NOMO-1 treated with dmso at 0.1 percent for 144 hours (cell line): ENCODE measurements at regions not wholly inside any gene's neighbourhood (a gene's known extent, or its start where the extent isn't known, plus 50 kb on each side); places are given as distances from the start of the nearest gene placed in this dataset.

Source experiments
- DNase-seq: peaks from one replicate; lab custom pipeline; 2025; ENCODE audit not compliant: unreplicated experiment; lab: John Stamatoyannopoulos, UW

DNA sequence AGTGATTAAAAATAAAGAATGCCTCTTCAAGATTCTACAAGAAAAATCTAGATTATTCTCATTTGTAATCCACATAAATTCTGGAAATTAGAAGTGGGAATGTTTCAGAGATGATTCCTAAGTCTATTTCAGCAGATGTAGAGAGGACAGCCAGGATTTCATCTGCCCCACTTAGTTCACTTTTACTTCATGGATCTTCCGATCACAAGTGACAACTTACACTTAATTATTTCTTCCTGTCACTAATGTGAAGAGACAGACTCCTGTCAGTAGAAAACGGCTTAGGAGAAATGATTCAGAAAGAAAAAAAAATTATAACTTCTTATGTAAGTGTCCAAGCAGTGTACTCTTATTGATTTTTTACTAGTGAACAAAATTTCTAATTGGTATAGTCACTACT lies 368.2 kb upstream of the SMIM30 start:
- DNase-seq, result no peak

DNA sequence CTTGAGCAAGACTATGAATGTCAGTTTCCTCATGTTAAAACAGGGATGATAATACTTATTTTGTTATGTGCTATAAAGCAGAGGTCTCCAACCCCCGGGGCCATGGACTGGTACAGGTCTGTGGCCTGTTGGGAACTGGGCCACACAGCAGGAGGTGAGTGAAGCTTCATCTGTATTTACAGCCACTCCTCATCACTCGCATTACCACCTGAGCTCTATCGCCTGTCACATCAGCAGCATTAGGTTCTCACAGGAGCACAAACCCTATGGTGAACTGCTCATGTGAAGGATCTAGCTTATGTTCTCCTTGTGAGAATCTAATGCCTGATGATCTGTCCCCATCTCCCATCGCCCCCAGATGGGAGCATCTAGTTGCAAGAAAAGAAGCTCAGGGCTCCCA lies 365.3 kb upstream of the SMIM30 start:
- no peak for DNase-seq

DNA sequence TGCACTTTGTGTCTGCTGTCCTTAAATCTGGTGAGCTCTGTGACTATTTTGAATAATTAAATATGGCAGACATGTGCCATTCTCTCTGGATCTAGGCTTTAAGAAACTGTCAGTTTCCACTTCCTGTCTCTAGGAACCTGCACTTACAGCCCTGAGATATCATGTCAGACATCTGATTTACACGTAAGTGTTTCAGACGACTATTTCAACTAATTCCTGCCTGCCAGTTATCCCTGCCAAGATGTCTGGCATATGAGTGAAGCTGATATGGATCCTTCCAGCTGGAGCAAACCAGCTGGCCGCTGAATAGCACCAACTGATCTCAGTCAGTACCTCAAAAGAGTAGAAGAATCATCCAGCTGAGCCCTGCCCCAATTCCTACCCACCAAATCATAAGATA lies 362.2 kb upstream of the SMIM30 start:
- DNase-seq, result no peak

DNA sequence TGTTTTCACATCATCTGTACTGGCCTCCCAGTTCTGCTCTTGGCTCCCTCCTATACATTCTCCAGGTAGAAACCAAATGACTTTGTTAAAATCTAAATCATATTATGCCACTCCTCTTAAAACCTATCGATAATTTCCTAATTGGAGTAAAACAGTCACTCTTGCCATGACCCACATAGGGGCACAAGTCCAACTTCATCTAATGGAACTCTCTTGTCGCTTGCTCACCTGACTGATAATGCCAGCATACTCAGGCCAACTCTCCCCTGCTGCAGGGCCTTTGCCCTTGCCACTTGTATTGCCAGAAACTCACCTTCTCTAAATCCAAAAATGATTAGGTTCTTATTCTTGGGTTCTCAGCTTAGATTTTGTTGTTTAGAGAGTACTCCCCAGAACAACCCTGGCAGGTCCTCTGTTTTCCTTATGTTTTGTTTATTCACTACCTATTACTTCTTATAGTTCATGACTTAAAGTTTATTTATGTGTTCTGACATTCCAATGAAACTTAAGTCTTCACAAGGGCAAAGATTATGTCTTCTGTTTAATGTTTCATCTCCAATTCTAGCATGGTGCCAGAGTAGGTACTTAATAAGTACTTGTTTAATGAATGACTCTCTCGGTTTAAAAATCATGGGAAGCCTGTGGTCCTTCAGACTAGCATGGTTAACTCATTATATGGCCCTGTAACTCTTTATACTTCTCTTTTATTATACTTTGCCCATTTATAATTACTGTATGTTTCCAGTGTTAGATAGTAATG lies 345.9 kb upstream of the SMIM30 start:
- DNase-seq, result no peak

DNA sequence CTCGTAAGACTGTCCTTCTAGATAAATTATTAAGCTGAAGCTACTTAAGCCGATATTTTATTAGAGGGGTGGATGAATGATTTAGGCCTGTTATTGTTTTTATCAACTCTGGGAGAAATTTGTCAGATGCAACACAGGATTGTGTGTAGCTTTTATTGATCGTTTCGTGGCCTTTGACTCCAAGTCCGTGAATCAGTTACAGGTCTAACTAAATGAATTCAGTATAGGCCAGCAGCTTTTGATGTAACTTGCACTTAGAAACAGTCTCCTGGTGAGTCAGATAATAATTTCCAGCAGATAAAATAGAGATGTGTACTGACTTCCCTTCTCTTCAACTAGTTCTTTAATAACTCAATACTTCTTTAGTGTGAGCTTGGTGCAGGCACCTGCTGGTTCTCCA lies 341.7 kb upstream of the SMIM30 start:
- DNase-seq, result no peak

DNA sequence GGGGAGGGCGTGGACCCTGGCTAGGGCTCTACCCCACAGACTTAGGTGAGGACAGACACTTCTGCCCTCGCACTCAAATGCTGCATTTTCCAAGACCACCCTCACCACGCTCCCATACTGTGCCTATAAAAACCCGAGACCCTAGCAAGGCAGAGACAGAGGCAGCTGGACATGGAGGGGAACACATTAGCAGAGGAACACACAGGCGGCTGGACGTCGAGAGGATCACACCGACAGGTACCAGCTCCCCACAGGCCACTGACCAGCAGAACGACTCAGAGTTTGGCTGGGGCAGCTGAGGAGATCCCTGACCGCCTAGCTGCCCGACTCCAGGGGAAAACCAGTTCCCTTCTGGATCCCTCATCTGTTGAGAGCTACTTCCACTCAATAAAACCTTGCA lies 338.2 kb upstream of the SMIM30 start:
- no peak for DNase-seq

DNA sequence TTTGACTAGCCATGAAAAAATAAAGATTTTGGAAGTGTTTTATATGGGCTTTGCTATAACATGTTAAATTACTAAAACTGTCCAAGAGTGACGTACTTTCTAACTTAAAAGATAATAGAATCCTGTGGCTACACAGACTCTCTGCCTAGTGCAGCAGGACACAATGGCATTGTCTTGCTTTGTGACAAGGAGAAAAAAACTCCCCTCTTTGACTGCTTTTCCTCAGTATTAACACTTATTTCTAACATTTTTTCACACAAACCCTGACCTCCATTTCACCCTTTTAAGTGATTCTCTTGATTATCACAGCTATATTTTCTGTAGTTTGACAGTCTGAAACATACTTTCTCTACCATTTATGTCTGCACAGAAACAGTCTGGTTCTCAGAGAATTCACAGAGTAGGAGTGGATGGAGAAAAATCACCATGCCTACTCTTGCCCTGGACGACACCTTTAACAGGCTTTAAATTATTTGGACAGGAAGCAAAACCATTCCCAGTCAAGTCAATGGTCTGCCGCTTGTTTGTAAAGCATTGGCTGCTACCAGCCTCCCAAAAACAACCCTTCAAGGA lies 336.3 kb upstream of the SMIM30 start:
- DNase-seq, result no peak

DNA sequence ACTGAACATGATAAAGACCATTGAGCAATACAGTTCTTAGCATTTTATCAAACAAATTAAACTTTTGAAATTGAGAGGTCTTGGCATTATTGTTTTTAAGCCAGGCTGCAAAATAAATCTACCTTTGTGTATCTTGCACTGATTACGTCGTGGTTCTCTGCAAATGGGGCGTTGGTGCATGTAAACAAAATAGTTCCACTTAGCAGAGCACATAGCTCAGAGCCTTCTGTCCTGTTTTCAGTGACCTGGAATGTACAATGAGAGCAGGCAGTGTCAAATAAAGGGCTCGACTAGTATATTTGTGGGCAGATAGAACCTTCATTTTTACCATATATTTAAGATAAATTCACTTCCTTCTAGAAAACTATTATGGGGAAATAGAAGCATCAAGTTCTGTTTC lies 333.9 kb upstream of the SMIM30 start:
- no peak for DNase-seq

DNA sequence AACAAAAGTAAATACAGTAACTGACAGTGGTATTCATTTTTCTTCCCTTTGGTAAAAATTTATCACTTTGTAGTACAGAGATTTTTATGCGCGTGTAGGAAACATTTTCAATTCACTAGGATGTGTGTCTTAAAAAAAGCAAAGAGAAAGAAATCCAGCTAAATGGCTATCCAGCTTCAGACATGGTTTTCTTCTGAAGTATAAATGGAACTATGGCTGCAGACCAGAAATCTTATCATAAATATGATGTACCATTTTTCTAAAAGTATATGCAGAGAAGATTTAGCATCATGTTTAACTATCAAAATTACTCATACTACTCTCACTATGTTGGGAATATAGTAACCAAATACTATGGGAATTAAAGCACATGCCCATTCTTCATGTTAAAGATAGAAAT lies 328.4 kb upstream of the SMIM30 start:
- DNase-seq, result no peak

DNA sequence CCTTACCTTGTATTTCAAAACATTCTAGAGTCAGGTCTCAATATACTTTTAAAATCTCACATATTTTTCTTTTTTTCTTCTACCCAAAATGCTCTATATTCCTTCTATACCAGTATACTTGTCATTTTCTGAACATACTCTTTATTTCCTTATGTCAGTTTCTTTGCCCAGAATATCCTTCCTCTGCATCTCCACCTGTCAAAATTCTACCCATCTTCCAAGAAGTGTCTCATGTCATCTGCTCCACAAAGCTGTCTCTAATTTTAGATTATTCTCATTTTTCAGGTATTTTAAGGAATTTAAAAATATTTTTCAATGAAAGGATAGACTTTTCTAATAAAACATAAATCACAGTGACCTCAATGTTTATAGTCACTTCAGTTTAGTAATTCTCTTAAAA lies 328.0 kb upstream of the SMIM30 start:
- no peak for DNase-seq

DNA sequence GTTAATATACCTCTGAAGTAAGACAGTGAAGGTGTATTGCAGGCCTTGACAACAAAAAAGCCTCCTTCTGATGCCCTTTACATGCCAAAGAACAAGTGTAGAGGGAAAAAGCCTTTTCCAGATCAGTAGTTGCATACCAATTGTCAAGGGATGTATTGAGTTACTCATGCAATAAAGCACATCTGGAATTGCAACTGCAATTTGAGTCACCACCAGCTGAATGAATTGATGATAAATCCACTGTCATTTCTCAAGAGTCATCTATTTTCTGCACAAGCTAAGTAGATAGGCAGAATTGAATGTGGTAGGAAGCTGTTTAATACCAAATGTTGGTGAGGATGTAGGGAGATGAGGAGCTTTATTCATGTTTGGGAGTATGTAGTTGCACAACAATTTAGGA lies 325.9 kb upstream of the SMIM30 start:
- DNase-seq, result no peak

DNA sequence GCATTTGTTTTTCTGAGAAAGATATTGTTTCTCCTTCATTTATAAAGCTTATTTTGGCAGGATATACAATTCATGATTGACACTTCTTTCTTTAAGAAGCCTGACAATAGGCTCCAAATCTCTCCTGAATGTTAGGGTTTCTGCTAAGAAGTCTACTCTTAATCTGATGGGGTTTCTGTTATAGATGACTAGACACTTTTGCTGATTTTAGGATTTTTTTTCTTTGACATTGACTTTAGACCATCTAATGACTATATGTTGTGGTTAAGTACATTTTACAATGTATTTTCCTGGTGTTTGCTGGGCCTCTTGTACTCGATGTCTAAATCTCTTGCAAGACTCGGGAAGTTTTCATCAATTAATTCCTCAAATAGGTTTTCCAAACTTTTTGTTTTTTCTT lies 321.8 kb upstream of the SMIM30 start:
- no peak for DNase-seq

DNA sequence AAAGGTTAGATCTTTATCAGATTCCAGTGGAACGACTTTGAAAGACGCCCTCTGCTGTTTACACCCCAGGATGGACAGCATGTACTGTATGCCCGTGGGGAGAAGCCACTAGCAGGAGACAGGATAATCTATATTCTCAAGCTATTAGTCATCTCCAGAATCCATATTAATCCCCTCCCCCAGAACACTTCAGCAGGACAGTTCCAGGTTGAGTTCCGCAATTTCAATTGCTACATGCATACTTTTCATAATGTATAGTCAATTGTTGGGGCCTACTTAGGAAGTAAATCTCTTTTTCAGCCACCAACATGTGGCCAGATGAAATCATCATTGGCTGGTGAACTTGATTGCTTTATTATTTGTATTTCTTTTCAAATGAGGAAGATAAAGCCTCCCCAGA lies 313.1 kb upstream of the SMIM30 start:
- DNase-seq, result no peak

DNA sequence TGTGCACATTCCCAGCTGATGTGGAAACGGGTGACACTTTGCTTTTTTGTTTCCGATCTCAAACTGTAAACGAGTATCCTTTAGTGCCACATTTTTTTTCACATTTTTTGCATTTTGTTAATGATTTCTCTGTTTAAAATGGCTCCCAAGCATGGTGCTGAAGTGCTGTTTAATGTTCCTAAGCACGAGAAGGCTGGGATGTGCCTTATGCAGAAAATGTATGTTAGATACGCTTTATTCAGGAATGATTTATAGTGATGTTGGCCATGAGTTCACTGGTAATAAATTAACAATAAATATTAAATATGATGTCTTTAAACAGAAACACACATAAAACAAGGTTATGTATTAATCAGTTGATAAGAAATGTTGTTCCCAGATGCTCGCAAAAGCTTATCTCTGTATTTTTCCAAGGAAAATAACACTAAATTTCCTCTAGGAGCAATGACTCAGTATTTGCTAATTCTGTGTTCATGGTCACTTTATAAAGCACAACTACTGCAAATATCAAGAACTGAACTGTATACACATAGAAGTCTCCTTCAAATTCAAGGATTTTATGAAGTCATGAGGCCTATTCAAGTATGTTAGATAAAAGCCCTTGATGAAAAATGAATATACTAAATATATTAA lies 305.9 kb upstream of the SMIM30 start:
- no peak for DNase-seq

DNA sequence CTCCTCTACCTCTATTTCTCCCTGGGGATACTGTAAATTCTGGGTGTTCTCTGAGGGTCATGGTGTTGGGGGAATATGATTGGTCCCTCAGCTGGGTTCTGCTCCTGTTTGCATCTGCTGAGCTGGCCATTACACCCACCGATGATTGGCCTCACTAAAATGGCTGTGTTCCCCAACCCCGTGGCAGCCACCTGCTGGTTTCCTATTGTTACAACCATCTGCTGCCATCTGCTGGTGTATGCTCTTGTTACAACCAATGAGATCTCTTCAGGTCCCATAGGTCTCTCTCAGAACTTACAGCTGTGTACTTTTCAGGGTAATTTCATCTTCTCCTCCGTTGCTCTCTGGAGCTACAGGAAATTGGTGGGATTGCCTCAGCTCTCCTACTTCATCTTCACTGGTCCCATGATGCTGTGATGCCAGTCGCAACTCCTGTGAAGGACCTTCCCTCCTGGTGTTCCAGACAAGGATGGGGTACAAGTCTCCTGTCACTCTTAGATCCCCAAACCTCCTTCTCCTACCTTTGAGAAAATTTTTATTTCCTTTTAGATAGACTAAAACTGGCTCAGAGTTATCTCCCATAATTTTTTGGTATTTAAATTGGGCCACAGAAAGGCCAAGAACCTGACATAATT lies 303.5 kb upstream of the SMIM30 start:
- DNase-seq, result peak; percentile 3

DNA sequence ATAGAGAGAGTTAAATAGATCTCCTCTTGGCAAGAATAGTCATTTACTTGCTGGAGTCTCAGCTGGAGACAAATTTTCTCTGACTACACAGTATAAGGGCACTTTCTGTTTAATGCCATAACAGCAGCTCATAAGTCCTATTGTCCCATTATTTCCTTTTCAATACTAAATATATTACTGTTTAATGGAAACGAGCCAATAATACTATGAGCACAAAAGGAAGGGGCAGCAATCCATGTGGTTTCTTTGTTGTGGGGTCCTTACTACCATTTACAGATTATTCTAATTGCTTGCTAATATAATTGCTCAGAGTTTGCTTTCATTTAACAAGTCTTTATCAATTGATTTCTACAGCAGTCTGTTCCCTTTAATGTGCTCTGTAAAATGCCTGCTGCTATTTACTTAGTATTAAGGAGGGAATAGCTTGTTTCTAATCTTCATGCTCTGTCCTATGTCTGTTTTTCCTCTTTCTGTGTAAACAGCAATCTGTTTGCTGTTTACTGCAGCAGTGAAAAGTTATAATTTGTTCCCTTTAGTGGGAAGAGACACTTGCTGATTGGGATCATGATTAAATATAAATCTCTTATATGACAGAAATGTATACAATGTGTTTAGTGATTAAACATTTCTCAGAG lies 296.2 kb upstream of the SMIM30 start:
- DNase-seq, result no peak

DNA sequence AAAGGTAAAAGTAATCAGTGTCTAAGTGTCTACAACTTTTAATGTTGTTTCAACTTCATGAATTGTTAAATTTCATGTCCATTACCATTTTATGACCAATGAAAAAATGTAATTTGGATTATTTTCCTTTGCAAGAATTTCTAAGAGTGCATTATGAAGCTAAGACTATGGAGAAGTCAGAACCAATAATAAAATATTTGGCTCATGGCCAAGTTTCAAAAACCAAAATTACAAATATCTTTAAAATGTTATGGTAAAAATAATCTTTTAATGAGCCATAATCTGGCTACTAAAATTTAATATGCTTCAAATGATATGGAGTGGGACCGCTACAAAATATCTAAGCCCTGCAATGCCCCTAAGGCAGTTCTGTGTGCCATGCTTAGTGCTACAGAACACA lies 294.1 kb upstream of the SMIM30 start:
- DNase-seq, result no peak

DNA sequence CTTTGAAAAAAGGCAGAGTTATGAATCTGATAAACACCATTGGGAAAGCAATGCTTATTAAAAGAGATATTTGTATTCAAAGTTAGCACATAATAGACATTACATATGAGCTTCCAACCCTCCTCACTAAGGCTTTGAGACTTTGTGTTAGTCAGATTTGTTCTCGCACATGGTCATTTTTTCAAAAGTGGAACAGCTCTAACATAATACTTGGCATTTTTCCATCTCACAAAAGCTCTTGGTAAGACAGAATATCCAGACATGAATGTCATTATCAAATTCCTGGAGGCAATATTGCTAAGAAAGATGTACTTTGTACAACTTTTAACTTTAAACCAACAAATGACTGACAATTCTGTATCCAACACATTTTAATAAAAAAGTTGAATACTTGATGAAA lies 292.4 kb upstream of the SMIM30 start:
- no peak for DNase-seq

DNA sequence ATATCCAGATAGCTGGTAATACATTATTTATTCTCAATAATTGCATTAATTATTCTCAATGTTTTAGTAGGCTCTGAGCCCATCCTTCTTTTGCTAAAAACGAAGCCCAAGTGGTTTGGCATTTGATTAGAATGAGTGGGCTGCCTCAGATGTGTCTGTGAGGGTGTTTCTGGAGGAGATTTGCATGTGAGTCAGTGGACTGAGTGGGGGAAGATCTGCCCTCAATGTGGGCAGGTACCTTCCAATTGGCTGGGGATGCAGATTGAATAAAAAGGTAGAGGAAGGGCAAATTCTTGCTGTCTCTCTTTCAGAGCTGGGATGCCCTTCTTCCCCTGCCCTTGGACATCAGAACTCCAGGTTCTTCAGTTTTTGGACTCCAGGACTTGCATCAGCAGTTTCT lies 290.6 kb upstream of the SMIM30 start:
- DNase-seq, result no peak

DNA sequence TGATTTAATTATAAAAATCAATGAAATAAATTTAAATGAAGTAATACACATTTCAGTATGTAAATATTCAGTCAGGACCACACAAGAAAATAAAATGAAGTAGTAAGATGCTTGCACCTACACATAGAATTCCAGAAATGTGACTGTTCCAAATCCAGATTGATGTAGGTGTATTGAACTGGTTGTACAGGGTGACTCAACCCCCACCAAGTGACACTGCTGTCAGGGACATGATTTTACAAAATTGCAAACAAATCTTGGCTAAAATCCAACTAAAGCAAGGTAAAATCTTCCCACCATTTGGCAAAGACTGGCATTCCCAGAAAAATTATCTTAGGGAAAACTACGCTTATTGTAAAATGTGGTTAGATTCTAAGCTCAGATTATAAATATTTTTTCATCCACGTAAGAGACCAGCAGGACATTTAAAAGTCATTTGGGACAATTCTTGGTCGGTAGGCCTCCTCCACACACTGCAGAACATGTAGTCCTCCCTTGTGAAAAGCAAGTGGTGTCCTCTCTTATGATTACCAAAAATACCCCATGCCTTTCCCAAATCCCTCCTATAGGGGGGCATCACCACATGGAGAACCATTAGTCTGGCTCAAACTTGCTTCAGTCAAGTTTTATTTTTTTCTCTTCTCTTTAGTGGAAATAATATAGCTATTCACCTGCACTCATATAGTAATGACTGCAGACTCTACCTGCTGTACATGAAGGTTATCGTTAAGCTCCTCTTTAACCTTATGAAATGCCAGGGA lies 287.1 kb upstream of the SMIM30 start:
- DNase-seq, result no peak

DNA sequence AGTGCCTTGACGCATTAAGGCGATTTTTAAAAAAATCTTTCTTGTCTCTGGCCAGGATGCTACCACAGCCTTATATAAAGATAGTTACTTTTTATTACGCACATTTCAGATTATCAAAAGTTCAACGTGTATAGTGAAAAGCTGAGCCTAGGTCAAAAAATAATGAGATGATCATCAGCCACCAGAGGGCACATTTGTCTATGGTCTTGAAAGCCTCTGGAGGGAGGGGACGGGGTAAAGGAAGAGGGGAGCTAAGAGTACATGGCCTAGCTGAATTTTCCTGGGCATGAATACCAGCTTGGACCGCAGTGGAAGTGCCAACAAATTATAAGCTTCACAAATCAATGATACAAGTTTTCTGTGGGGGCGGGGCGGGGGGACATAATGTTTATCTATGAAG lies 285.9 kb upstream of the SMIM30 start:
- DNase-seq, result no peak
